ENCODE measurements at regions not wholly inside any gene's neighbourhood (a gene's known extent, or its start where the extent isn't known, plus 50 kb on each side); places are given as distances from the start of the nearest gene placed in this dataset.

DNA sequence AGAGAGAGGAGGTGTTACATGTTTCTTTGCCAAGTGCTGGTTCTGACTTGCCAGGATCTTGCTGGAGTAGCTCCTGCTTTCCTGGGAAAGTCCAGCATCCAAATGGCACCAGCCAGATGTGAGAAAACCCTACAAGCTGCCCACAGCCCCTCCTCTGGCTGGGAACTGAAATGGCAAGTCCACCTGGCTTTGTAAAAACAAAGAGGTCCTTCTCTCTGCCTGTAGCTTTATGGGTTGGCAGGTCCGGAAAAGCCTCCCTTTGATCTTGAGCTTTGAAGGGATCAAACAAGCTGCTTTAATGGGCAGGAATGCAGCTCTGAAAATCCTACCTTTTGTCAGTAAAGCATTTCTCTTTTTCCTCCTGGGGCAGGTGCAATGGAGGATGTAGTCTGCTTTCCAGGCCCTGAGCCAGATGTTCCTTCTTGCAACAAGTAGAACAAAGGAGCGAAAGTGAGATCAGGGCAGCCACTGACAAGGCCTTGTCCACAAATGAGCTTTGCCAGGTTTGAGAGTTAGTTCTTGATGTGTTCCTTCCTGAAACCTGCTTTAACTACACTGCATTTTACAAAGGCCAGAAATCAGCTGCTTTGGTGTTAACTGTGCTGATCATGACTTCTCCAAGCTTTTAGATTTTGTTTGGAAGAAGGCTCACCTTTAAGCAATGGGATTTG lies 456.7 kb downstream of the ZNF608 start:
- TF ChIP-seq, protein P1, sequence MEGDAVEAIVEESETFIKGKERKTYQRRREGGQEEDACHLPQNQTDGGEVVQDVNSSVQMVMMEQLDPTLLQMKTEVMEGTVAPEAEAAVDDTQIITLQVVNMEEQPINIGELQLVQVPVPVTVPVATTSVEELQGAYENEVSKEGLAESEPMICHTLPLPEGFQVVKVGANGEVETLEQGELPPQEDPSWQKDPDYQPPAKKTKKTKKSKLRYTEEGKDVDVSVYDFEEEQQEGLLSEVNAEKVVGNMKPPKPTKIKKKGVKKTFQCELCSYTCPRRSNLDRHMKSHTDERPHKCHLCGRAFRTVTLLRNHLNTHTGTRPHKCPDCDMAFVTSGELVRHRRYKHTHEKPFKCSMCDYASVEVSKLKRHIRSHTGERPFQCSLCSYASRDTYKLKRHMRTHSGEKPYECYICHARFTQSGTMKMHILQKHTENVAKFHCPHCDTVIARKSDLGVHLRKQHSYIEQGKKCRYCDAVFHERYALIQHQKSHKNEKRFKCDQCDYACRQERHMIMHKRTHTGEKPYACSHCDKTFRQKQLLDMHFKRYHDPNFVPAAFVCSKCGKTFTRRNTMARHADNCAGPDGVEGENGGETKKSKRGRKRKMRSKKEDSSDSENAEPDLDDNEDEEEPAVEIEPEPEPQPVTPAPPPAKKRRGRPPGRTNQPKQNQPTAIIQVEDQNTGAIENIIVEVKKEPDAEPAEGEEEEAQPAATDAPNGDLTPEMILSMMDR (IDR thresholded peaks at IDR 0.05), result peak in 2 of 12 donors; percentile 13 to 26
- TF ChIP-seq POLR2A (IDR thresholded peaks at IDR 0.05), result no peak
